ENCODE measurements at regions not wholly inside any gene's neighbourhood (a gene's known extent, or its start where the extent isn't known, plus 50 kb on each side); places are given as distances from the start of the nearest gene placed in this dataset.
A peak's percentile ranks its signal among the peaks of the same experiment; 100 is the strongest.
"Not testable (repeated sequence)": the region's sequence is repeated elsewhere in the genome, so short reads cannot be mapped to it uniquely, and the experiment has no call there.

DNA sequence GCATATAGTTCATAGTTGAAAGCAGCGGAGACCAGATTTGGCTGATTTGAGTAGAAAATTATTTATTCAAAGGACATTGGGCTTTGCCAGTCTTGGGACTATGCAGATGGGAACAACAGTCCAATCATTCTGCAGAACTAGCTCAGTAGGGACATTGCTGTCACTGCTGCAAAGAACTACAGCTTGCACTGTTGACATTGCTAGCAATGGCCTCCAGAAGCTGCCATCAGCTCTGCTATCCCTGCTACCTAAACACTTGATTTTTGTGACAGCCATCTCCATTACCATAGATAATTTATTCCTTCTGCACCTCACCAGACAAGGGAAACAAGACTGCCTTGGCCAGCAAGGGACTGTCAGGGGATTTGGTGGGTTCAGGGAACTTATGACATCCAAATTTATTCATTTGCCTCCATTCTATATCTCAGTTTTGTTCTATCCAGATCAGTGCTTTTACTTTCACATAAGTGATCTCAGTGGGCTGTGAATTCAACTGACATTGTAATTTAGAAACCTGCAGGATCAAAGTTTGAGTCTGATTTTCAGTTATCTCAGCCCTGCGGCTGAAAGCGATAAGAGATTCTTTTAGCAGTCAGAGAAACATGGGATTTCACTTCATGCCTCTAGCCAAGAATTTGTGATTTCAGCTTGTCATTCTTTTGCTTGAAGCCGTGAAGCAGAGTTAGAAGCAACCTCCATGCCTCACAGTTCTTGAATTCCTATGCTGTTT lies 136.7 kb upstream of the FBXO33 start:
- DNase-seq (ENCODE audit: low read depth in 4 of 4, low spot score in 3 of 4) = no peak

DNA sequence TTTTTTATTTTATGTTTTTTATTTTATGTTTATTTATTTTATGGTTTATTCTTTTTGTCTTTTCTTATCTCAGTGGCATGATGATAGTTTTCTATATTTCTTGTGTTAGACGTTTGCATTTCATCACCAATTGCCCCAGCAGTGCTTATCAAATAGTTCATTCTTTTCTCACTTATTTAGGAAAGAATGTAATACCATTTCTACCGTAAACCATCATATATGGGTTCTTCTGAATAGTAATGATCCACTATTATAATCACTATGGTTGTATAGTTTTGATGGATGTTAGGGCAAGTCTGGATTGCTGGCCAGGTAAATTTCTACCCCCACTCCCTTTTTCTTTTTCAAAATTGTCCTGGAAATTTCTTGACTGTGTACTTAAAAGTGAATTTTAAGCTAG lies 134.6 kb upstream of the FBXO33 start:
- DNase-seq (ENCODE audit: low read depth in 4 of 4, low spot score in 3 of 4) = no peak

DNA sequence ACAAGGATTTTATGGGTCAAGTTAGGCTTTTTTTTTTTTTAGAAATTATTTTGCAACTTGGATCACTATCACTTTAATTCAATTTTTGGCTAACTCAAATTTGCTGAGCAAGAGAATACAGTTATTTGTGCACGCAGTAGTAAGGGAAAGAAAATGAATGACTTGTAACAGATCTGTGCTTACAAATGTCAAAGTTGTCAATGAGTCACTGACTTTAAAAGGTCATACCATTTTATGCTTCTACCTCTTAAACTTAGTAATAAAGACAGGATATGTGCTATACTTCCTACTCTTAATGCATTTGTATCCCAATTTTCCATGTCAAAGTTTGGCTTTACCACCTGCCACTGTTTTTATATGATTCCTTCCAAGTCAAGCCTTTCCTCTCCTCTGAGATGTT lies 131.1 kb upstream of the FBXO33 start:
- DNase-seq (ENCODE audit: low read depth in 4 of 4, low spot score in 3 of 4) = no peak

DNA sequence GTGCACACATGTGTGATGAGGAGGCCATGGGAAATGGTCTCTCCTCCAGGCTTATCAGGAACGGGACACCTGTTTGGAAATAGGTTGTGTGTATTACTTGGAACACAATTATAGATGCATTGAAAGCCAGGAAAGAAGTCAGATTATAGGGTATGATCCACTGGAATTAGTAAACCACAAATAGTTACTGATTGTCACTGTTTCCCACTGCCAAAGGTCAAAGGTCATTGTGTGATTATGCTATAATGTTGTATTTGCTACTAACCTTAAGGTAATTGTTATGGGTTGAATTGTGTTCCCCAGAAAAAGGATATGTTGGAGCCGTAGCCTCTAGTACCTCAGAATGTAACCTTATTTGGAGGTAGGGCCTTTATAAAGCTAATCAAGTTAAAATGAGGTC lies 129.9 kb upstream of the FBXO33 start:
- DNase-seq (ENCODE audit: low read depth in 4 of 4, low spot score in 3 of 4) = no peak

DNA sequence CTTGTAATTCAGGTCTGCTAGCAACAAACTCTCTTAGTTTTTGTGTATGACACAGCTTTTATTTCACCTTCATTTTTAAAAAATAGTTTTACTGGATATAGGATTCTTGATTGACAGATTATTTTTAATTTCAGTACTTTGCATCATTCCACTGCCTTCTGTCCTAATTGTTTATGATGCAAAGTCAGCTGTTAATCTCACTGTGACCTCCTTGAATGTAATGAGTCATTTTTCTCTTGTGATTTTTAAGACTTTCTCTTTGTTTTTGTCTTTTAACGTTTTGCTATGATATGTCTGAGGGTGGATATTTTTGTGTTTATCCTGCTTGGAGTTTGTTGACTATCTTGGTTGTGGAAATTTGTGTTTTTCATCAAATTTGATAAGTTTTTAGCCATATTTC lies 126.3 kb upstream of the FBXO33 start:
- no peak for DNase-seq (ENCODE audit: low read depth in 4 of 4, low spot score in 3 of 4)

DNA sequence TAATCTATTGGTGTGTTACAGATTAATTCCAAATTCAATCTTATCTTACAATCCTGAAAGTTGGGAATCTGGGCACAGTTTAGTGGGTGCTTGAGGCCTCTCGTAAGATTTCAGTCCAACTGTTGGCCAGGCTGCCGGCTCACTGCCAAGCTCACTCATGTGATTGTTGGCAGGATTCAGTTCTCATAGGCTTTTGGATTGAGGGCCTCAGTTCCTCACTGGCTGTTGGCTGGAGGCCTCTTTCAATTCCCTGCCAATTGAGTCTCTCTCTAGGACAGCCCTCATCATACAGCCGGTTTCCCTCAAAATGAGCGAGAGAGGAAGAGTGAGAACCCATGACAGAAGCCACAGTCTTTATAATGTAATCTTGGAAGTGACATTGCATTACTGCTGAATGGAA lies 123.5 kb upstream of the FBXO33 start:
- DNase-seq (ENCODE audit: low read depth in 4 of 4, low spot score in 3 of 4) = no peak

DNA sequence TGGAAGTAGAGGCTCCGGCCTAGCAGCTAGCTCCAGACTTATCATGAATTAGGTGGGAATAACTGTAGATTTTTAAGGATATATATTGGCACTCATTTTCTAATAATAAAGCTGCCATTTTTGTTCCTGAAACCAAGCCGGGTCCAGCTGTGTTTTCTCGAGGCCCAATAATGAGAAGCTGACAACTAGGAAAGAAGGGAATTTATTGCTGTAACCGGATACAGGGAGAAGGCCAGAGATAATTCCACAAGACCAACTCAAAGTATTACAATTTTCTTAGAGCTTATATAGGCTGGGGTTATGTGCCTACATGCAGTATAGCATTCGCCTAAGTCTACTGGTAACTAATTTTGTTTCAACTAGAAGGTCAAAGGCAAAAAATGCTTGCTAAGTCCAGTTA lies 122.3 kb upstream of the FBXO33 start:
- DNase-seq (ENCODE audit: low read depth in 4 of 4, low spot score in 3 of 4) = peak in 3 of 4 donors; percentile 14 to 41 (median 16)

DNA sequence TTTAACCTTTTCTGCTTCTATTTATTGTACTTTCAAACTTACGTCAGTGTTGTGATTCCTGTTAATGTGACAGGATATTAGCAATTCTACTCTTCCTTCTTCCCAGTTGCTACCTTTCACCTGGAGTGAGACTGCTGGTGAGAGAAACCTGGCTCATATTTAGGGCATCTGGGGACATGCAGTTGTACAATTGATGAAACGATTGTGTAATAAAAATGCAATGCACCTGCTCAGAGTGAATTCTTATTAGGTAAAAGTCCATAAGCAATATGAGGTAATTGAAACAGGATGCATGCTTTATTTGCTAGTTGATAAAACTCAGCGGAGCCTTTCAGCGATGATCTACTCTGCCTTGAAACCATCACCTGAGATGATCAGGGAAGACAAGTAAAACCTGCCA lies 116.1 kb upstream of the FBXO33 start:
- DNase-seq (ENCODE audit: low read depth in 4 of 4, low spot score in 3 of 4) = no peak

DNA sequence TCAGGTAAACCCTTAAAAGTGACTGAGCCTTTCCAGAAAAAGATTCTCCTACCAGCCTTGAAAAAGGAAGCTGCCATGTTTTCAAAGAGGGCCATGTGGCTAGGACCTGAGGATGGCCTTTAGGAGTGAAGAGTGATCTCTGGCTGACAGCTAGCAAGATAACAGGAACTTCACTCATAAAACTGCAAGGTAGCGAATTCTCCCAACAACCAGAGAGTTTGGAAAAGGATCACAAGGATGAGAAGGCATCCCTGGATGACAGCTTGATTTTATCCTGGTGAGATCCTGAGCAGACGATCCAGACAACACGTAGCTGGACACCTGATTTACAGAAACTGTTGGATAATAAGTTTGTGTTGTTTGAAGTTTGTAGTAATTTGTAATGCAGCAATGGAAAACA lies 115.6 kb upstream of the FBXO33 start:
- no peak for DNase-seq (ENCODE audit: low read depth in 4 of 4, low spot score in 3 of 4)

DNA sequence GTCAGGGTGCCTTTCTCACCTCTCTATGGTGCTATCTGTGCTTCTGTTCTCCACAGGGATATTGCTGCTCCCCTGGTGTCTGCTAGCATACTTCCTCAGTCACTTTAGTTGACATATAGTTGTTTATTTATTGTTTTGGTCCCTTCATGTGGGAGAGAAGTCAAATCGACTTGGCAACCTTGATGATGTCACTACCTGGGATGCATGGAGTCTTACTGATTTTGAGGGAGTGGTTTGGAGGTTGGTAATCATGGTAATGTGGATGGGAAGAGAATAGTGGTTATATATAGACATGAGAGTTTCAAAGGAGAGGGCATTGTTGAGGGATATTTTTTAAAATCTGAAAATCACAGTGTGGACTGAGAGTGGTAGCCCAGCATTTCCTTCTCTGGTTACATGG lies 73.6 kb upstream of the FBXO33 start:
- DNase-seq (ENCODE audit: low read depth in 4 of 4, low spot score in 3 of 4) = no peak

DNA sequence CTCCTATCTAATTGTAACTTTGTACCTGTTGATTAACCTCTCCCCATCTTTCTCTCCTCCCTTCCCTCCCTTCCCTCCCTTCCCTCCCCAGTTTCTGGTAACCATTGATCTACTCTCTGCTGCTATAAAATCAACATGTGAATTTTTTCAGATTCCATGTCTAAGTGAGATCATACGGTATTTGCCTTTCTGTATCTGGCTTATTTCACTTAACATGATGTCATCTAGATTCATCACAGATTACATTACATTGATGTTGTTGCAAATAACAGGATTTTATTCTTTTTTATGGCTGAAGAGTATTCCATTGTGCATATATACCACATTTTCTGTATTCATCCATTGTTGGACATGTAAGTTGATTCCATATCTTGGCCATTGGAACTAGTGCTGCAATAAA lies 68.0 kb upstream of the FBXO33 start:
- DNase-seq (ENCODE audit: low read depth in 4 of 4, low spot score in 3 of 4) = no peak

DNA sequence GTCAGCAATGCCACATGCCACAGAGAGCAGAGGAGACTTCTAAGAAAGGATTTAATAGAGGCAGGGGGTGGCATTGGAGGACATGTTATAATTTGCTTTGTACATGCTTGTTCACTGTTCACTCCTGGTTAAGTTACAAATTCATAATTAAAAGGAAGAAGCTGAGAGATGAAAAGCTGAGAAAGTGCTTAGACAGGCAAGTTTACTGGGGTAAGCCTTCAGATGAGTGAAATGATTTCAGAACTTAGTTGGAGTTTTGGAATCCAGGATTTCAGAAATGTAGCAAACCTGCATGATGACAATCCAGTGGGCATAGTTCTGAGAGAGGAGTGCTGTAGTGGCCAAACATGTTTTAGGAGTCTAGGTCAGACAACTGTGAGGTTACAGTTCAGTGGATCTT lies 67.3 kb upstream of the FBXO33 start:
- no peak for DNase-seq (ENCODE audit: low read depth in 4 of 4, low spot score in 3 of 4)

DNA sequence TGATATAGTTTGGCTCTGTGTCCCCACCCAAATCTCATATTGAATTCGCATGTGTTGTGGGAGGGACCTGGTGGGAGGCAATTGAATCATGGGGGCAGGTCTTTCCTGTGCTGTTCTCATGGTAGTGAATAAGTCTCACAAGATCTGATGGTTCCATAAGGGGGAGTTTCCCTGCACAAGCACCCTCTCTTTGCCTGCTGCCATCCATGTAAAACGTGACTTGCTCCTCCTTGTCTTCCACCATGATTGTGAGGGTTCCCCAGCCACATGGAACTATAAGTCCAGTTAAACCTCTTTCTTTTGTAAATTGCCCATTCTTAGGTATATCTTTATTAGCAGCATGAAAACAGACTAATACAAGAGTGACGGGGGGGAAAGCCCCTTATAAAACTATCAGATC lies 65.4 kb upstream of the FBXO33 start:
- DNase-seq (ENCODE audit: low read depth in 4 of 4, low spot score in 3 of 4) = not testable (repeated sequence)

DNA sequence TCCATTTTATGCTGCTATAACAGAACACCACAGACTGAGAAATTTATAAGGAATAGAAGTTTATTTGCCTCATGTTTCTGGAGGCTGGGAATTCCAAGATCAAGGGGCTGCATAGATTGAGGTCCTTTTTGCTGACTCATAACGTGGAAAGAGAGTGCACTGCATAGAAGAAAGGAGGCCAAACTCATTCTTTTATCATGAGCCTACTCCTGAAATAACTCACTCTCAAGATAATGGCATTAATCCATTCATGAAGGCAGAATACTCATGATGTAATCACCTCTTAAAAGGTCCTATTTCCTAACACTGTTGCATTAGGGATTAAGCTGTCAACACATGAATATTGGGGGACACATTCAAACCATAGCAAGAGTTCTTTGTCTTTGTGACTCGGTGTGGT lies 60.0 kb upstream of the FBXO33 start:
- no peak for DNase-seq (ENCODE audit: low read depth in 4 of 4, low spot score in 3 of 4)

DNA sequence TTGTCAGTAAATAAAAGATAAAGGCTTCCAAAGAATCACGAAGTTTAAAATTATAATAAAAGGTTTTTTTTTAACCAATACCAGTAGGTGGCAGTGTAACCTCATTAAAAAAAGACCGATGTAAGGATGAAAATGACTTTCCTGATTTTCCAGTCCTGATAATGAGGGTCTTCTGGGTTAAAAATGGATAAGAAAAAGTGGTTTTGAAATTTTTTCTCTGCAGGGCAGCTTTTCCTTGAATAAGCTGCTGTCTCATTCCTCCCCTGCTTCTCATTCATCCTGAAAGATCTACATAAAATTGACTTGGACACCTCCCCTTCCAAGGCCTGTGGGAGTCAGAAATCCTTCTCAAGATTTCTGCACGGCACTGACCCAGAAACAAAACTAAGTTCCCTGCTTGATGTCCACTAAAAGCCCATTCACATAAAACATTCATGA lies 58.9 kb upstream of the FBXO33 start:
- peak; percentile 26 to 33 (median 28) for DNase-seq (ENCODE audit: low read depth in 4 of 4, low spot score in 3 of 4)

DNA sequence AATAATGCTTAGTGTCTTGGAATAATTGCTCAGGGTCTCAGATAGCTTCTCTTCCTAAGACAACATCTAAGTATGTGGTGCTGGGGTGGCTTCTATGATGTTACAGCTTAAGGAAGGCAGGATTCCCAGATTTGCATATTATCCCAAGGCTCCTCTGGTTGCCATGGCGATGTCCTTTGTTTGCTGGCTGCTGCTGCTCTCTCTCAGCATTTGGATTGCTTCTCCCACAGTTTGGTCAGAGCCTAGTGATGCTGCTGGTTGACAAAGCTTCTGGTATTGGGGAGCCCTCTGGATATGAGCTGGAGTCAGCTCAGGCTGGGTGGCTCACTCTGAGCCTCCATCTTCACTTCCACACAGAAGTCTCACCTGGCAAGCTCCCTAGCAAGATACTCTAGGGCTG lies 56.4 kb upstream of the FBXO33 start:
- DNase-seq (ENCODE audit: low read depth in 4 of 4, low spot score in 3 of 4) = peak in 1 of 4 donors; percentile 14

DNA sequence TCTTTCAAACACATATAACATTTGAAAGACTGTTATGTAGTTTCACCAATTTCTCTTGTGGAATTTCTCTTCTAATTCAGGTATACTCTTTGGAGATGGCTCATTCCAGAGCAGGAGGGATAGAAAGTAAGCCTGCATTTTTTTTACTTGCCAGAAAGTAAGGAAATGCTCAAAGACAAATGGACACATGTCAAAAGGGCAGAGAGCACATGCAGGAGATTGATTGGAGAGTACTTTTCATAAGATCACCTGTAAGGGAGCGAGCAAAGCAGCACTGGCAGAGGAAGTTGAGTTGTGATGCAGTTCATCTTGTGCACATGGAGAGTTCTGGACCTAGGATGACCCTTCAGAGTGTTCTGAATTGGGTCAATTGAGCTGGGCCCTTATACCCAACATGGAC lies 51.4 kb upstream of the FBXO33 start:
- no peak for DNase-seq (ENCODE audit: low read depth in 4 of 4, low spot score in 3 of 4)
